Mammary epithelial cell (primary cell): ENCODE measurements at regions not wholly inside any gene's neighbourhood (a gene's known extent, or its start where the extent isn't known, plus 50 kb on each side); places are given as distances from the start of the nearest gene placed in this dataset.

Experiments
- CTCF ChIP-seq, 2 donors: IDR thresholded peaks in 1 of 2; conservative IDR thresholded peaks in 1 of 2; 2 replicates each; pipeline ENCODE4 v1.5.1; 2011 to 2012; ENCODE audit warnings: inconsistent platforms in 2 of 2, low read length in 2 of 2, mild to moderate bottlenecking in 2 of 2, control low read depth in 1 of 2, low read depth in 1 of 2; ENCODE audit not compliant: insufficient read depth in 1 of 2; ENCODE audit errors: extremely low read depth in 1 of 2
- EZH2 ChIP-seq: IDR thresholded peaks from 2 replicates; pipeline ENCODE4 v1.6.1; 2012; ENCODE audit warnings: low read length, inconsistent platforms, borderline replicate concordance

GRCh38 chr2:15819562-15820256 lies 120.6 kb upstream of the MYCN start:
- TF ChIP-seq CTCF (conservative IDR thresholded peaks at IDR 0.05 in 1 of 2, IDR thresholded peaks at IDR 0.05 in 1 of 2; ENCODE audit: extremely low read depth in 1 of 2, insufficient read depth in 1 of 2, low read depth in 1 of 2, low read length in 2 of 2) (no peak), EZH2 (no peak)
